ENCODE measurements at regions not wholly inside any gene's neighbourhood (a gene's known extent, or its start where the extent isn't known, plus 50 kb on each side); places are given as distances from the start of the nearest gene placed in this dataset.

- no peak overlapping the region for H3K14ac ChIP-seq (replicated peaks; ENCODE audit: low read depth, low read length)
- BruUV-seq (replicated peaks): no TSS peak
- no peak overlapping the region for H2BK5ac ChIP-seq (ENCODE audit: low read depth, low read length, poor library complexity, severe bottlenecking)
- no peaks in the 10 kb centered on the region for H3K79me1 ChIP-seq (ENCODE audit: low read depth in 1 of 2, low read length in 2 of 2)
- H3K23ac ChIP-seq (ENCODE audit: low read depth, low read length): no peak overlapping the region
- H3K36me3 ChIP-seq (ENCODE audit: control insufficient read depth, insufficient read depth, low read length): no peaks in the 10 kb centered on the region
- no peak overlapping the region for H3K9ac ChIP-seq (ENCODE audit: low read depth, low read length)
- no peak overlapping the region for H3K4me2 ChIP-seq (ENCODE audit: low read depth, low read length)
- intact Hi-C loops (cut with micrococcal nuclease): no loop called here
- dilution Hi-C loops (cut with HindIII; ENCODE audit: low sequenced_read_pairs, unreplicated experiment): no loop called here
- no peak overlapping the region for H4K8ac ChIP-seq (ENCODE audit: low read depth in 2 of 2, low read length in 2 of 2)
- H3K27ac ChIP-seq (ENCODE audit: insufficient read depth, low read length): no peak overlapping the region
- ATAC-seq (ENCODE audit: low read depth): no peak
- no peak overlapping the region for H4K5ac ChIP-seq (ENCODE audit: low read depth, low read length)
- no peak for TF ChIP-seq RFX5 (IDR thresholded peaks at IDR 0.05; ENCODE audit: low read depth, low read length)
- H2AK9ac ChIP-seq (replicated peaks; ENCODE audit: low read depth, low read length, poor library complexity): no peak overlapping the region
- no peak overlapping the region for H3K18ac ChIP-seq (ENCODE audit: low read depth, low read length)
- in situ Hi-C loops (cut with MboI; ENCODE audit: low sequenced_read_pairs): no loop called here
- H2BK120ac ChIP-seq (ENCODE audit: low read depth, low read length): no peak overlapping the region
- no peaks in the 10 kb centered on the region for H3K27me3 ChIP-seq (ENCODE audit: control insufficient read depth, insufficient read depth, low read length)
- no peaks in the 10 kb centered on the region for H4K20me1 ChIP-seq (ENCODE audit: insufficient read depth, low read length)
- ChIA-PET CTCF (no interaction called here), POLR2A (ENCODE audit: unreplicated experiment) (no interaction called here)
- peaks cover 8% of the 10 kb centered on the region for H3K9me3 ChIP-seq (ENCODE audit: control insufficient read depth, insufficient read depth, low read length)
- no peak overlapping the region for H2AK5ac ChIP-seq (ENCODE audit: low read depth, low read length)
- H3K4me1 ChIP-seq (ENCODE audit: control insufficient read depth, insufficient read depth, low read length): no peaks in the 10 kb centered on the region
- no peak overlapping the region for H2BK20ac ChIP-seq (ENCODE audit: low read depth, low read length)
- WGBS, 2 experiments (ENCODE audit: extremely low coverage in 2 of 2, insufficient read length in 1 of 2): 60% methylated on average over 1 of the region's 6 CpGs; no CpG with 5 or more reads in 1 of the 2 experiments
- no peak overlapping the region for H4K91ac ChIP-seq (ENCODE audit: insufficient read depth, low read depth, low read length)
- DNase-seq: no peak
- no peak overlapping the region for H2BK15ac ChIP-seq (ENCODE audit: low read depth, low read length)
- H3K9me1 ChIP-seq (ENCODE audit: insufficient read depth, low read length): no peaks in the 10 kb centered on the region
- H2AFZ ChIP-seq (replicated peaks; ENCODE audit: low read length, poor library complexity): no peak overlapping the region
- no peak overlapping the region for H3K4ac ChIP-seq (ENCODE audit: low read depth, low read length)
- H3K4me3 ChIP-seq (ENCODE audit: insufficient read depth, low read depth, low read length): no peak overlapping the region
- no peak overlapping the region for H3K56ac ChIP-seq (ENCODE audit: extremely low read depth, insufficient read depth, low read length)
These were observed 381.5 kb upstream of the PRKX start for GRCh38 chrX:4094926-4095325.

Data from IMR-90 (cell line).